K562 (cell line): ENCODE measurements at regions not wholly inside any gene's neighbourhood (a gene's known extent, or its start where the extent isn't known, plus 50 kb on each side); places are given as distances from the start of the nearest gene placed in this dataset.

ENCODE experiments used
- FOXP4 ChIP-seq: sonication (generic); formaldehyde crosslinking; IDR thresholded peaks from 2 replicates; pipeline ENCODE4 v1.8.0; 2022; ENCODE audit warnings: mild to moderate bottlenecking, missing genetic modification reagents, borderline replicate concordance
- MEF2D ChIP-seq: conservative IDR thresholded peaks from 2 replicates; pipeline ENCODE4 v1.6.1; 2016; ENCODE audit warnings: low read depth, missing genetic modification characterization, missing compliant biosample characterization
- MXD1 ChIP-seq: fragments of 250-450 bp; sonication (Bioruptor Pico); IDR thresholded peaks from 2 replicates; pipeline ENCODE4 v1.8.0; 2021; ENCODE audit warnings: borderline replicate concordance, mild to moderate bottlenecking, moderate library complexity; ENCODE audit not compliant: poor library complexity, severe bottlenecking
- RREB1 ChIP-seq: fragments of 250-450 bp; sonication (Bioruptor Pico); IDR thresholded peaks from 2 replicates; pipeline ENCODE4 v1.4.0; 2020
- SMAD4 ChIP-seq: fragments of 250-450 bp; sonication (Bioruptor Pico); conservative IDR thresholded peaks from 2 replicates; pipeline ENCODE4 v1.8.0; 2021; ENCODE audit warnings: inconsistent platforms, mild to moderate bottlenecking, moderate library complexity
- TEAD2 ChIP-seq: fragments of 450-650 bp; IDR thresholded peaks from 2 replicates; pipeline ENCODE4 v1.6.1; 2016; ENCODE audit warnings: missing genetic modification characterization, control low read depth, missing compliant biosample characterization
- ZNF143 ChIP-seq: sonication (generic); formaldehyde crosslinking; IDR thresholded peaks from 2 replicates; pipeline ENCODE4 v1.9.0; 2022; ENCODE audit warnings: mild to moderate bottlenecking, missing genetic modification reagents
- ZNF239 ChIP-seq: fragments of 250-450 bp; sonication (Bioruptor Pico); IDR thresholded peaks from 2 replicates; pipeline ENCODE4 v1.4.0; 2020; ENCODE audit warnings: mild to moderate bottlenecking
- ZNF592 ChIP-seq: fragments of 450-650 bp; IDR thresholded peaks from 2 replicates; pipeline ENCODE4 v1.6.1; 2017; ENCODE audit warnings: antibody characterized with exemption, mild to moderate bottlenecking
- ZNF668 ChIP-seq: fragments of 250-450 bp; sonication (Bioruptor Pico); IDR thresholded peaks from 2 replicates; pipeline ENCODE4 v1.8.0; 2022; ENCODE audit warnings: mild to moderate bottlenecking, inconsistent platforms

GRCh38 chr10:61830072-61830845 lies 71.2 kb upstream of the ARID5B start (continued):
- TF ChIP-seq FOXP4 (CRISPR knock-in tag) (no peak), ZNF239 (CRISPR knock-in tag) (no peak), MXD1 (CRISPR knock-in tag) (peak; percentile 27), ZNF668 (CRISPR knock-in tag) (no peak), ZNF143 (CRISPR knock-in tag) (no peak), RREB1 (no peak), MEF2D (tag) (no peak), TEAD2 (tag) (no peak), ZNF592 (no peak), SMAD4 (no peak)
